NOMO-1 (cell line): ENCODE measurements at regions not wholly inside any gene's neighbourhood (a gene's known extent, or its start where the extent isn't known, plus 50 kb on each side); places are given as distances from the start of the nearest gene placed in this dataset.

Experiments used
- DNase-seq, 2 experiments: peaks; one replicate each; lab custom pipeline; 2025; ENCODE audit not compliant: unreplicated experiment in 2 of 2; lab: John Stamatoyannopoulos, UW

DNA sequence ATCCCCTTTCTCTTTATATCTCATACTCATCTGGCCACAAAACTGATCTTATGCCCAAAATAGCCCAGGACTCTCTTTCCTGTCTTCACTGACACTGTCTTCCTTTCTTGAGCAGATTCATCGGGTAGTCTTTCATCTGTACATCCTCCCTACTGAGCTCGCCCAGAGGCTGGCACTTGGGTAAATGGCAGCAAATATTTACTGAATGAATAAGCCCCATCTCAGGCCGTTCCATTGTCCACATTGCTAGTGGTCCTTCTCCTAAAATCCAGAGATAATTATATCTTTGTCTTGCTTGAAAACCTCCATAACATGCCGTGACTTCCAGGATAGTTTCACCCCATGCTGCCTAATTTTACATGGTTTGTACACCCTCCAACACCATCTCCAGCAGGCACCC is 158.1 kb upstream of the SDK2 start:
- DNase-seq = no peak

DNA sequence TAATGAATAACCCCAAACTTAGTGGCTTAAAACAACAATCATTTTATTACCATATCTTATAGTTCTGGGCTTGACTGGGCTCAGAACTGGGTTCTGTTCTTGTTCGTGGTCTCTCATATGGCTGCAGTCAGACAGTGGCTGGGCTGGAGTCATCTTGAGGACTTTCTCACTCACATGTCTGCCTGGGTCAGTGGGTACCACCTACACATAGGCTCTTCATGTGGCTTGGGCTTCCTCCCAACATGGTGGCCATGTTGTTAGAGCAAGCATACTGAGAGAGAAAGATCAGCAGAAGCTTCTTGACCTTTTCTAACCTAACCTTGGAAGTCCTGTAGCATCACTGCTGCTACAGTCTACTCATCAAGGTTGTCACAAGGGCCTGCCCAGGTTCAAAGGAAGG is 158.6 kb upstream of the SDK2 start:
- DNase-seq = no peak

DNA sequence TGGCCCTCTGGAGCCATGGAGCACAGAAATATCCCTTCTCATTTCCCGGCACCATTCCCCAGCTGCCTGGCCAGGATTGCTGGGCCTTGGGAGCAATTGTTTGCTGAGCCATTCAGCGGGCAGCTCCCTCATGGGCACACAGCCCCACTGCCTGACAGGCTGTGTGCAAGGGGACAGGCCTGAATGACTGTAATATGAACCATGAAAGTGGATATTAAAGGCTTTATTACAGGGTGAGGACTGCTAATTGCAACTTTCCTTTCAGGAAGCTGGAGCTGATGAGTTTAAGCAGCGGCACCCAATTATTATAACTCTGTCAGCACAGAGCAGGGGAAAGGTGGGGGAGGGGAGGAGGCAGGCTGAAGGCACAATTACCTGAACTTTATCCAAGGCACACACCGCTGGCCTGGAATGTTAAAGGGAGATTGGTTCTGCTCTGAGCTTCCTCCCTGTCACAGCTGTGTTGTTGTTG is 159.8 kb upstream of the SDK2 start:
- DNase-seq = no peak

DNA sequence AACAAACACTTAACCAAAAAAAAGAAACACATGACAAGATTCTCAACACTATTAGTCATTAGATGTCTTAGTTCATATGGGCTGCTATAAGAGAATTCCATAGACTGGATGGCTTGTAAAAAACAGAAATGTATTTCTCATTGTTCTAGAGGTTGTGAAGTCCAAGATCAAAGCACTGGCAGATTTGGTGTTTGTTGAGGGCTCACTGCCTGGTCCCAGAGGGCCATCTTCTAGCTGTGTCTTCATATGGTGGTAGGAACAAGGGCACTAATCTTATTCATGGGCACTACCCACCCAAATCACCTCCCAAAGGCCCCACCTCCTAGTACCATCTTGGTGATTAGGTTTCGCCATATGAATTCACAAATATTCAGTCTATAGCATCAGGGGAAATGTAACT is 162.5 kb upstream of the SDK2 start:
- DNase-seq = no peak

DNA sequence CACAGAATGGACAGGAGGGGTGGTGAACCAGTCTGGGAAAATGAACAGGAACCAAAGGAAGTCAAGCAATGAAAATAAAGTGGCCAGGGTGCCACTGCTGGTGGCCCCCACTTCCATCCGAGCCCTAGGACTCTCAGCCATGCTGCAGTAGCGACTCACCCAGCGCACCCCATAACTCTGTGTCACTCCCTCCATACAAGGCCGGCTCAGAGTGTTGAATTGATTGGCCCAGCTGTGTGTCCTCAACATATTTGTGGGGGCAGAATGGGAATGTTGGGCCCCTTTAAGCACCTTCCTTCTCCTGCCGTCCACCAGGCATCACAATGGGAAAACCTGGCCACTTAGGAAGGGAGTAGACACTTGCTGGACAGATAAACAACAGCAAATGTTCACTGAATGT is 169.0 kb upstream of the SDK2 start:
- no peak for DNase-seq

DNA sequence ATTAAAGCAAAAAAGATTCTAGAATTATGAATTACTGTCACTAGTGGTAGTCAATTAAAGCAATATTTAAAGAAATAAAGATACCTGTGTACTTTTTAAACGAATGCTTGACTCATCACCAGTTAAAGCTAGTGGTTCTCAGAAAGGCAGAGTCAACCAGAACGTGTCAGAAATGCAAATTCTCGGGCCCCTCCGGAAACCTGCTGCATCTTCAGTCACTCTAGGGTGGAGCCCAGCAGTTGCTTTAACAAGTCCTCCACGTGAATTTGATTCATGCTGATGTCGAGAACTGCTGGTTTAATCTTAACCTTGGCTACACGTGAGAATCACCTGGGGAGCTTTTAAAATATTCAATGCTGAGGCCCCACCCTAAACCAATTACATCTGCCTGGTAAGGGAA is 169.8 kb upstream of the SDK2 start:
- no peak for DNase-seq

DNA sequence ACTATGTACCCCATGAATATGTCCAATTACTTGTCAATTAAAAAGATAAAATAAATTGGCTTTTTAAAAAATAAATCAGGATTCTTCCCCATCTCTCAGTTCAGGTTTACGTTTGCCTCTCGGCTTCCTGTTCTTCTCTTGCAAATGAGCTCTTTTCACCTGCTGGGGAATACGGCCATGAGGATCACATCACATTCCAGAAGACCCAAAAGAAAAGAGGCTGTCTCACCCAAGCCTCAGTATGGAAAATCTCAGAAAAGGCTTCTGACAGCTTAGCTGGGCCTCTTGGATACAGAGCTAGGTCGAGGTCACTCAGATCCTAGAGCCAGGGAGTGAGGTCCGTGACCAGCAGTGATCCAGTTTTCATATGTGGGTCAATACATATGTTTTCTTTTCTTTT is 171.2 kb upstream of the SDK2 start:
- DNase-seq = no peak

DNA sequence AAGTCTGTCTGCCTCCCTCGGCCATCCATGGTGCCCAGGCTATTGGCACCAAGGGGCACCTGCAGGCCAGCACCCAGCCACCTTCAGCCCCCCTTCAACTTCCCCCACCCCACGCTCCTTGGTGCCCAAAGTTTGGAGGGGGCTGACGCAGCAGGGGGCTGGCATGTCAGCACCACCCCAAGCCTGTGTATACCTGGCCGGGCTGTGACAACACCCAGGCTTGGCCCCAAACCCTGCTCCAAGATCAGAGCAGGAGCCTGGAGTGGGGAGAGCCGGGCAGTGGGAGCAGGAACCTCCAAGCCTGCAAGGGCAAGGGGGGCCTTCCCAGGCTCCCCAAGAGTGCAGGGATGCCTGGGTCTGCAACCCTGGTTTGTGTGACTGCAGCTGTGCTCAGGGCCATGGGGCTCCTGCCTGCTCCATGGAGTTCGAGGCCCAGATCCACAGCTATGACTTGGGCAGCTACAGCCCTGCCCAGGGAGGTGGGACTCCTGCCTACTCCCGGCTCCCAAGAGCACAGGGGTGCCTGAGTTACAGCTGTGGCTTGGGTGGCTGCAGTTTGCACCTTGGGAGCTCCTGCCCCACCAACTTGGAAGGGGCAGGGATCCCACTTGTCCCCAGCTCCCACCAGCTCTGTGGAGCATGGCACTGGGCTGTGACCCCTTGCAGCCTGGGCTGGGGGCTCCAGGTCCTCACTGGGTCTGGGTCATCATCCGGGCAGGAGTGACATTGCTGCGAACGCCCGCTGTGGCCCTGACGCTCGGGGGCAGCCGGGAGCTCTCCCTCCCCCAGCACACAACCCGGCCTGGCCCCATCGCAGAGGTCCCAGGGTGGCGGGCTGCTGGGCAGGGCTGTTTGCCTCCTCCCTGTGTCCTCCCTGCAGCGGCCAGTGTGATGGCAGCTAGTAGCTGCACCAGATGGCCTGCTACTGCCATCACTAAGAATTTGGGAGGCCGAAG is 175.5 kb upstream of the SDK2 start:
- no peak for DNase-seq

DNA sequence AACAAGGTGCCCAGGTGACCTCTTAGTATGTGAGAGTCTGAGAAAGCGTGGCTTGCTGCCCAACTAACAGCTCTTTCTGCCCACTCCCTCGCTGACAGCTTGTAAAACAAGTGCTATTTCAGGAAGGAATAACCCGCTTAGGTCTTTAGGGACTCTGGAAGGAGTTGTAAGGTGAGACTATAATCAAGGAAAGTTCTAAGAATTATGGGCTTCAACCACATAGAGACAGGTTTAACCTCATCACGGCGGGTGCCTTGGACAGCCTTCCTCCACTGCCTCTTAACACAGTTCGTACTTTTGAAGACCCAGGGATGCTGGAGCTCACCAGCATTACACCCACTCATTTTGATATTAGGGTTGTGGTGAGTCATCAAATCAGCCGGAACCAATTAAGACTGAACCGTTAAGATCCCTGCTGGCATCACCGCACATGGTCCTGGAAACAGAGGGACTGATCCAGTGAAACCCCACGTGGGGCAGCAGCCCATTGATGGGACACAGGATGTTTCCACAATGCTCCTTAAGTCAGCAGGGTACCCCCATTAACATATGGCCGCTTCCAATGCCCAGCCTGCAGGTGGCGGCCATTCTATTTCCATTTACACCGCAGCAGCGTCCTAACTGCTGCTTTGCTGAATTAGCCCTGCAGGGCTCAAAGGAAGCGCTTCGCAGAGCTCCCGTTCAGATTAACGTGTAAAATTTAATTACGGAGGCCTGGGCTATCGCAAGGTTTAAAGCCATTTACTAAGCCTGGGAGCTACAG is 176.6 kb upstream of the SDK2 start:
- no peak for DNase-seq

DNA sequence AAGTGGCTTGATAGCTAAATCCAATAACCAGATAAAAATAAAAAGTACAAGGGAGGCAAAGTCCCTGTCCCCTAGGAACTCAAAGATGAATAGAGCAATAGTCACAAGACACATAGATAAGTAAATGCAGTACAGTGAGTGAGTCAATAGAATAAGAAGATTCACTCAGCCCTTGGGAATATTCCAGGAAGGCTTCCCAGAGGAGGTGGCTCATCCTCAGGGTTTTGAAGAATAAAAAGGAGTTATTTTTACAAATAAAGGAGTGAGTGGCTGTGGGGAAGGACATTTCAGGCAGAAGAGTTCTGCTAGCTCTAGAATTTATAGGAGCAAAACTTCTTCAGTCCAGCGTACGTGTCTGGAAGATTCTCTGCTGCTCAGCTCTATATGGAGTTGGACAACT is 177.4 kb upstream of the SDK2 start:
- DNase-seq = no peak

DNA sequence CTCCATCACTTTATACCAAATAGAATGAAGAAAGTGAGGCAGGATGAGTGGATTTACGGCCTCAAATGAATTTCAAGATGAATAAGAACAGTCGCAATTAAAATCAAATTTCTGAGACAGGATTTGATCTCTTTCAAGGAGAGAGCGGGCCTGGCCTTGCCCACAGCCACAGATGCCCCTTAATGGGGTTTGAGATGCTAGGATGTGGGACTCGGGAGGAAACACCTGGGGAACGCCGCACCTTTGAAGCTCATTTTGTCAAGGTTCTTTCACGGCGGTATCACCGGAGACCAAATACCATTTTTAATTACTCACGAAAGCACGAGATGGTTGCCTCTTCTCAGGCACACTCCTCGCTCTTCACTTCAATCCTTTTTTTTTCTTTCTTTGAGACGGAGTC is 178.1 kb upstream of the SDK2 start:
- no peak for DNase-seq

DNA sequence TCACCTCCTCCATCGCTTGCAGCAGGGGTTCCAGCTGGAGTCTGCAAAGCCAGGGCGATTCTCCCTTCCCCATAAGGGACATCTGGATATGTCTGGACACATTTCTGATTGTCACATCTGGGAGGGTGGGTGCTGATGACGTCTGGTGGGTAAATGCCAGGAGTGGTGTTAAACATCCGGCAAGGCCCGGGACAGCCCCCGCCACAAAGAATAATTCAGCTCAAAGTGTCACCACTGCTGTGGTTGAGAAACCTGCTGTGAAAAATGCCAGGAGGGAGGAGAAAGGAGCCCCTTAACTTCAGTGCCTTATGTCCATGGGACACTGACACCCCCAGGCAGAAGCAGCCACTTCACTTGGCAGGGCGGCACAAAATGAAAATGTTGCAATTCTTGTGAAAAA is 179.4 kb upstream of the SDK2 start:
- DNase-seq = no peak

DNA sequence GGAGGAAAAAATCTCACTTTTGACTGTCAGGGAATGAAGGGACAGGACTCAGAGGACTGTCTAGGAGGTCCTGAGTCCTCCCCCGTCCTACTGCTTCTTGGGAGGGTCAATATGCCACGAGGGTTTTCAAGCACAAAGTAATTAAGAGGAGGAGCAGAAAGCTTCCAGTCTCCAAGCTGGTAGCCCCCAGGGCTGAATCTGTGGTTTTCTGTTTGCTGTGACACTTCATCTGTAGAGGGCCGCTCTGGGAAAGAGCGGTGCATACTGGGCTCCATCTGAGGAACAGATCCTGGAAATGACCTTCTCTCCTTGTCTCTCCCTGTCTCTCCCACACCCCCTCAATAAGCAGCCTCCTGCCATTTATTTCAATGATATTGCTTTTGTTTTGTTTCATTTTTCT is 180.1 kb upstream of the SDK2 start:
- DNase-seq = no peak

DNA sequence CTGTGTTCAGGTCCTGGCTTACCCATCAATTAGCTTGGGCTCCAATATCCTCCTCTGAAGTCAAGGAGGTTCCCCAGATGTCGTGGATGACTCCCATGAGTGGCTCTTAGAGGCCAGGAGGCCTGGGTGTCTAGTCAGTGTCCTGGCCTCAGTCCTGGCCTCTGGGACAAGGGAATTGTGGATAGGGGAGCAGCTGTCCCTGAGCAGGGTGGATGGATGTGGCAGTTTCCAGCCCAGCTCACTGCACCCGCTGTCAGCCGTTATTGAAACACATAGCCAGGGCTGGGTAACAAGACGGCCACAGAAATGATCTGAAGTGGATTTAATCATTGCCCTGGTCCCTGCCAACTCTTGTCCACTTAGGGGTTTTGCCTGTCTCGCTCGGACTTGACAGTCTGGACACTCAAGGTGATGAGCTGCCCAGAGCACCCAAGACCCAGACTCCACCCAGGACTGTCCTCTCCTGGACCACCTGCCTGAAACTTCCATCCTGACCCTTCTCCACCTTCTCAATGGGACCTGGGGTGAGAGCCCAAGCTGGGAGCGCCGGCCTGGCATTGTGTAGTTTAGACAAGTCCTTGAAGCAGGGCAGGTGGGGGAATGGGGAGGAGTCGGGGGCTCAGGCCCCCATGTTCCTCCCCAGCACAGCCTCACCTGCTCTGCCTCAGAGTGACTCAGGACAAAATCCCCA is 182.1 kb upstream of the SDK2 start:
- DNase-seq = no peak

DNA sequence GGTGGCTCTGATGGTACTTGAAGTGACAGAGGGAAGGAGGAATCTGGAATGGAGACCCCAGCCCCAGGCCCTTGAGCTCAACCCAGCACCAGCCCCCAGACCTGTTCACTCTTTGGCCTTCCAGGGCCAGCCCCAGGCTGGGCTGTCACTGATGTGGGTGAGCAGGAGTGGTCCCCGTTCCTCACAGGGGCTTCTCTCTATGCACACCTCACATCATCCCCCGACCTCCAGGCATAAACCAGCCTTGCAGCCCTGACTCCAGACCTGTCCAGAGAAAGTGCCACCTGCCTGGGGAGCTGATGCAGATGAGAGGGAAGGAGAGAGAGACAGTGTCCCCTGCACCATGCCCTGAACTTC is 182.6 kb upstream of the SDK2 start:
- DNase-seq = no peak

DNA sequence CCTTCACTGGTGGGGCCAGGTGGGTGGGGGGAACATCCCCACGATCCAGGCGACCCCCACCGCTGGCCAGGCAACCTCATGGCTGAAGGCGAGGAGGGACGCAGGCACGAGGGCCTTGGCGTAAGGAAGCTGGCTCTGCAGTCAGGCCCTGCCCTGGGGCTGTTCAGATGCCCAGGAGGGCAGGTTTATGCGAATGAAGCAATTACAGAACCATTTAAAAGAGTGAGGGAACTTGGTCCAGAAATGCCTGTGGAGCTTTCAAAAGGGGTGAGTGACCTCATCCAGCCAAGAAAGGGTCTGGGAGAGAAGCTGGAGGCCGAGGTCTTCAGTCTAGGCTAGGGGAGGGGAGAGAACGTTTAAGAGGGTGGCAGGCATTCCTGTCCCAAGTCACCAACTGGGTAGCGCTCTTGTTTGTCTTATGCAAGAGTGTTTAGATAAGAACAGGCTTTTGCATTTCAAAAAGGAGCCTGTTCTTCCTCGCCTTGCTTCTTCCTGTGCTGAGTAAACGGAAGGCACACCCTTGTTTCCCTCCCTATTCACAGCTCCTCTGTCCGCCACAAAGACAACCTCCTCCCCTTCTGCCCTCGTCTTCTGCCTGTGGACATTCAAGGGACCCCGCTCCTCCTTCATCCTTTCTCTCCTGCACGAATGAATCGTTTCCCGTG is 183.5 kb upstream of the SDK2 start:
- no peak for DNase-seq

DNA sequence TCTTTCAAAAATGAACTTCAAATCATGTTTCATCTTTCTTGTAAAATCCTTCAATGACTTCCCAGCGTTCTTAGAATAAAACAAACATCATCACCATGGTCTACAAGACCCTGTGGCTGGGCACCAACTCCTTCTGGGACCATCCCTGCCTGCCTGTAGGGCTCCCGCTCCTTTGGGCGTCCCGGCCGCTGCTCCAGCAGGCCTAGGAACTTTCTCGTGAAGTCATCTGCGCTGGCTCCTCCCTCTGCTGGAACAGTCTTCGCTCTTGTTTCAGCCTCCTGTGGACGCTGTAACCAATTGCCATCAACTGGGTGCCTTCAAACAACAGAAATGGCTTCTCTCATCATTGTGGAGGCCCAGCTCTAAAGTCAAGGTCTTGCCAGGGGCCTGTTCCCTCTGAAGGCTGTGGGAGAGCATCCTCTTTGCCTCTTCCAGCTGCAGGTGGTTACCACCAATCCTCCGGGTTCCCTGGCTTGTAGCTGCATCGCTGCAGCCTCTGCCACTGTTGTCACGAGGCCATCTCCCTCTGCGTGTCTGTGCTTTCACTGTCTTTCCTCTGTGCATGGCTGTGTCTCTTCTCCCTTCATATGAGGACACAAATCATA is 185.5 kb upstream of the SDK2 start:
- DNase-seq = no peak

DNA sequence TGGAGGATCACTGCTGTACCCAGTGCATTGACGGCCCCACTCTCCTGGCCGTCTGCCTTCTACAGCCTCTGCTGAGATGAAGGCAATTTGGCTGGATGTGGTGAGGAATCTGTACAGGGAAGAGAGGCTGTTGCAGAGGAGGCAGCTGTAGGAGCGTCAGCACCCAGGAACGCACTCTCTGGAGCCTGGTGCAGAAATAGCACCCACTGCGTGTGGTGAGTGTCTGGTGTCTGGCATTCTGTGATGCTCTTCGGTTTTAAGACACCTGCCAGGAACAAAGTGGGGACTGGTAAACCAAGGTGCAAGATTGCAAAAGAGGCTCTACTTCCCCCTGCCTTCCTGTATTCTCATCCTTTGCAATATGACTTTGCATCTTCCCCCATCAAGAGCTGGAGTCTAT is 187.5 kb upstream of the SDK2 start:
- no peak for DNase-seq

DNA sequence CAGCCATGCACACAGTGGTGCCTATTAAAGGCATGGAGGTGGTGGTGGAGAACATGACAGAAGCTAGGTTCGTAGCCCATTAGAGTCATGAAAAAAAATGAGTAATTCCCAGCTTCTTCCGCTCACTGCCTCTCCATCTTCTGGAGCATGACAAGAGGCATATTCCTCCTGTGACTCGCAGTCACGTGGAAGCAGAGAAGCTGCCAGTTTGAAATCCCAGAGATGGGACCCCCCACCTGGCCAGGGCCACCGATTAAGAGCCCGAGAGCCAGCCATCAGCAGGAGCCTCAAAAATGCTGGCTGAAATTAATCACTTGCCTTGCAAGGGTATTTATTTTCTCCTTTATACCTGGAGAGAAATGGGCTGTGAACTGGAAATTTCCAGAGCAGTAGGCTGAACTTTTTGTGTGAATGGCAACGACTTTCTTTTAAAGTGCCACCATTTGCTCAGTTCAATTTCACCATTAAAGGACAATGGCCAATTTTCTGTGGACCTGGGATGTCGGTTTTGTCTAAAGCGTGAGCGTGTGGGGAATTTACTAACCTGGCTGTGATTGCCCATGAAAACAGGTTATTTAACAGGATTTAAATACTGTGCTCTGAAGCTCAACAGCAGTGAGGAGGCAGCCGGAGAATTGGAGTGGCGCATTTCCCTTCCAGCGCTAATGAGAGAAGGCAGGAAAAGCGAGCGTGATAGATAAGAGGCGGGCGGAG is 189.7 kb upstream of the SDK2 start:
- DNase-seq = no peak
